ENCODE measurements at regions not wholly inside any gene's neighbourhood (a gene's known extent, or its start where the extent isn't known, plus 50 kb on each side); places are given as distances from the start of the nearest gene placed in this dataset.
A peak's percentile ranks its signal among the peaks of the same experiment; 100 is the strongest.
"Not testable (repeated sequence)": the region's sequence is repeated elsewhere in the genome, so short reads cannot be mapped to it uniquely, and the experiment has no call there.

GRCh38 chr7:35866186-35866585 lies 65.3 kb downstream of the SEPTIN7 start:
- Histone ChIP-seq H3K4me3 (no peak overlapping the region), H3K4me1 (peaks cover 0 to 4% (median 2%) of the 10 kb centered on the region in 4 donors), H3K9me3 (no peaks in the 10 kb centered on the region), H3K27ac (no peak overlapping the region), H3K36me3 (peaks cover 0 to 41% (median 14%) of the 10 kb centered on the region in 4 donors), H3K27me3 (no peaks in the 10 kb centered on the region)
- ATAC-seq (ENCODE audit: low FRiP score in 2 of 2) (no peak), DNase-seq (no peak)
- TF ChIP-seq EP300 (IDR thresholded peaks at IDR 0.05) (no peak), POLR2A (IDR thresholded peaks at IDR 0.05) (no peak)
- WGBS, 2 donors, result 30 to 48% methylated on average over 1 of the region's 1 CpG

GRCh38 chr7:35869117-35869516 lies 68.3 kb downstream of the SEPTIN7 start:
- Histone ChIP-seq H3K27ac (peak overlapping the region in 1 of 4 donors; percentile 7), H3K36me3 (peaks cover 0 to 40% (median 8%) of the 10 kb centered on the region in 4 donors)
- not testable (repeated sequence) for H3K4me3 ChIP-seq; DNase-seq; H3K27me3 ChIP-seq; ATAC-seq (ENCODE audit: low FRiP score in 2 of 2); H3K9me3 ChIP-seq; H3K4me1 ChIP-seq
- WGBS, 2 donors, result 32 to 39% methylated on average over 1 of the region's 1 CpG

- no peak overlapping the region for H3K27ac ChIP-seq
- no peak for TF ChIP-seq POLR2A (IDR thresholded peaks at IDR 0.05)
- TF ChIP-seq CTCF (IDR thresholded peaks at IDR 0.05), result no peak
- TF ChIP-seq POLR2AphosphoS5 (IDR thresholded peaks at IDR 0.05), result no peak
- TF ChIP-seq EP300 (IDR thresholded peaks at IDR 0.05), result no peak
- ATAC-seq (ENCODE audit: low FRiP score in 2 of 2), result no peak
Observed at GRCh38 chr7:35869810-35870209, 69.0 kb downstream of the SEPTIN7 start.

GRCh38 chr7:35871856-35872255 lies 71.0 kb downstream of the SEPTIN7 start:
- Histone ChIP-seq H3K9me3 (no peaks in the 10 kb centered on the region), H3K36me3 (peaks cover 0 to 18% (median 5%) of the 10 kb centered on the region in 4 donors), H3K4me1 (peaks cover 0 to 9% (median 2%) of the 10 kb centered on the region in 4 donors), H3K27ac (no peak overlapping the region), H3K4me3 (no peak overlapping the region), H3K27me3 (no peaks in the 10 kb centered on the region)
- TF ChIP-seq EP300 (IDR thresholded peaks at IDR 0.05) (no peak), CTCF (IDR thresholded peaks at IDR 0.05) (no peak), POLR2AphosphoS5 (IDR thresholded peaks at IDR 0.05) (no peak), POLR2A (IDR thresholded peaks at IDR 0.05) (no peak)
- DNase-seq (no peak), ATAC-seq (ENCODE audit: low FRiP score in 2 of 2) (no peak)

More at GRCh38 chr7:35869810-35870209, 69.0 kb downstream of the SEPTIN7 start:
- DNase-seq, result no peak
- Histone ChIP-seq H3K4me3 (no peak overlapping the region), H3K27me3 (no peaks in the 10 kb centered on the region), H3K4me1 (peaks cover 0 to 9% (median 2%) of the 10 kb centered on the region in 4 donors), H3K9me3 (no peaks in the 10 kb centered on the region), H3K36me3 (peaks cover 0 to 34% (median 8%) of the 10 kb centered on the region in 4 donors)
- 86 to 88% methylated on average over 5 of the region's 5 CpGs for WGBS, 2 donors

GRCh38 chr7:35874886-35875285 lies 74.0 kb downstream of the SEPTIN7 start:
- H3K9me3 ChIP-seq, result no peaks in the 10 kb centered on the region
- DNase-seq, result no peak
- peaks cover 0 to 9% (median 0%) of the 10 kb centered on the region in 4 donors for H3K4me1 ChIP-seq
- no peaks in the 10 kb centered on the region for H3K27me3 ChIP-seq
- H3K36me3 ChIP-seq, result peaks cover 0 to 4% (median 0%) of the 10 kb centered on the region in 4 donors
- no peak for TF ChIP-seq EP300 (IDR thresholded peaks at IDR 0.05)
- no peak for TF ChIP-seq POLR2AphosphoS5 (IDR thresholded peaks at IDR 0.05)
- no peak for TF ChIP-seq POLR2A (IDR thresholded peaks at IDR 0.05)
- TF ChIP-seq CTCF (IDR thresholded peaks at IDR 0.05), result no peak
- no peak overlapping the region for H3K27ac ChIP-seq
- no peak overlapping the region for H3K4me3 ChIP-seq
- 52 to 64% methylated on average over 1 of the region's 1 CpG for WGBS, 2 donors
- no peak for ATAC-seq (ENCODE audit: low FRiP score in 2 of 2)

GRCh38 chr7:35875292-35875691 lies 74.4 kb downstream of the SEPTIN7 start:
- Histone ChIP-seq H3K4me1 (peaks cover 0 to 9% (median 0%) of the 10 kb centered on the region in 4 donors), H3K36me3 (peaks cover 0 to 4% (median 0%) of the 10 kb centered on the region in 4 donors), H3K27ac (no peak overlapping the region), H3K9me3 (no peaks in the 10 kb centered on the region), H3K4me3 (no peak overlapping the region), H3K27me3 (no peaks in the 10 kb centered on the region)
- ATAC-seq (ENCODE audit: low FRiP score in 2 of 2) (no peak), DNase-seq (no peak)
- TF ChIP-seq POLR2A (IDR thresholded peaks at IDR 0.05), result no peak
- TF ChIP-seq CTCF (IDR thresholded peaks at IDR 0.05), result no peak
- TF ChIP-seq POLR2AphosphoS5 (IDR thresholded peaks at IDR 0.05), result no peak
- no peak for TF ChIP-seq EP300 (IDR thresholded peaks at IDR 0.05)
- 72 to 84% methylated on average over 2 of the region's 2 CpGs for WGBS, 2 donors

Data from upper lobe of left lung (tissue), 6 donors.